Gastroesophageal sphincter (tissue), 3 donors: ENCODE measurements at regions not wholly inside any gene's neighbourhood (a gene's known extent, or its start where the extent isn't known, plus 50 kb on each side); places are given as distances from the start of the nearest gene placed in this dataset.

ENCODE experiments used
- CTCF ChIP-seq, 4 experiments: fragments of 200-600 bp in 2 of 4; fragments of 450-650 bp in 2 of 4; sonication (generic) in 1 of 4; IDR thresholded peaks; one replicate each; pipeline ENCODE4 v1.5.1; 2017 to 2019; ENCODE audit warnings: antibody characterized with exemption in 4 of 4, mild to moderate bottlenecking in 2 of 4, moderate library complexity in 2 of 4
- POLR2A ChIP-seq, 2 donors: fragments of 450-650 bp; IDR thresholded peaks; one replicate each; pipeline ENCODE4 v1.6.1; 2017; ENCODE audit warnings: antibody characterized with exemption in 2 of 2, mild to moderate bottlenecking in 2 of 2, moderate library complexity in 1 of 2

GRCh38 chr11:106548406-106548805, 469.9 kb downstream of the GUCY1A2 start:
- TF ChIP-seq CTCF (IDR thresholded peaks at IDR 0.05) (no peak), POLR2A (IDR thresholded peaks at IDR 0.05) (no peak)
